ENCODE measurements at regions not wholly inside any gene's neighbourhood (a gene's known extent, or its start where the extent isn't known, plus 50 kb on each side); places are given as distances from the start of the nearest gene placed in this dataset.

DNA sequence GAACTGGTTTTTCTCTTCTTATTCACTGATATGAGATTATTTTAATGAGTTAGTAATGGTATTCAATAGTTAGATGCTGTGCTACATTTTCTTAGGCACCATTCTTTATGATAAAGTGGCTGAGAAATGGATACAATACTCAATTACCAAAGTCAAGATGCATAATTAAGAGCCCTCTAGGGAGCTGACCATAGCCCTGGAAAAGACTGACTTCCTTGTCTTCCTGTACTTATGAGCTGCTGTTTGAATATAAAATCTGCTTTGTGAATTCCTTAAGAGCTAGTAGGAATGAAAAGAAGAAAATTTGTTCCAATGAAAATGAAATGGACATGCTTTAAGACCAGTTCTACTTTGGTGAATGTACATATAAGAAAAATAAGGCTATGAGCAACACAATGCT lies 452.3 kb downstream of the KCNA4 start:
- Histone ChIP-seq H3K4me3 (ENCODE audit: low read depth, low read length) (no peak overlapping the region), H3K36me3 (ENCODE audit: control insufficient read depth, insufficient read depth, low read length) (no peaks in the 10 kb centered on the region), H3K27me3 (ENCODE audit: control insufficient read depth, insufficient read depth, low read length) (no peaks in the 10 kb centered on the region)
- no peak for DNase-seq (ENCODE audit: low read depth)
- TF ChIP-seq, protein P1, sequence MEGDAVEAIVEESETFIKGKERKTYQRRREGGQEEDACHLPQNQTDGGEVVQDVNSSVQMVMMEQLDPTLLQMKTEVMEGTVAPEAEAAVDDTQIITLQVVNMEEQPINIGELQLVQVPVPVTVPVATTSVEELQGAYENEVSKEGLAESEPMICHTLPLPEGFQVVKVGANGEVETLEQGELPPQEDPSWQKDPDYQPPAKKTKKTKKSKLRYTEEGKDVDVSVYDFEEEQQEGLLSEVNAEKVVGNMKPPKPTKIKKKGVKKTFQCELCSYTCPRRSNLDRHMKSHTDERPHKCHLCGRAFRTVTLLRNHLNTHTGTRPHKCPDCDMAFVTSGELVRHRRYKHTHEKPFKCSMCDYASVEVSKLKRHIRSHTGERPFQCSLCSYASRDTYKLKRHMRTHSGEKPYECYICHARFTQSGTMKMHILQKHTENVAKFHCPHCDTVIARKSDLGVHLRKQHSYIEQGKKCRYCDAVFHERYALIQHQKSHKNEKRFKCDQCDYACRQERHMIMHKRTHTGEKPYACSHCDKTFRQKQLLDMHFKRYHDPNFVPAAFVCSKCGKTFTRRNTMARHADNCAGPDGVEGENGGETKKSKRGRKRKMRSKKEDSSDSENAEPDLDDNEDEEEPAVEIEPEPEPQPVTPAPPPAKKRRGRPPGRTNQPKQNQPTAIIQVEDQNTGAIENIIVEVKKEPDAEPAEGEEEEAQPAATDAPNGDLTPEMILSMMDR (IDR thresholded peaks at IDR 0.05; ENCODE audit: insufficient read depth, low read depth, low read length): no peak
- CTCF ChIA-PET: no interaction called here
- POLR2A ChIA-PET: no interaction called here

DNA sequence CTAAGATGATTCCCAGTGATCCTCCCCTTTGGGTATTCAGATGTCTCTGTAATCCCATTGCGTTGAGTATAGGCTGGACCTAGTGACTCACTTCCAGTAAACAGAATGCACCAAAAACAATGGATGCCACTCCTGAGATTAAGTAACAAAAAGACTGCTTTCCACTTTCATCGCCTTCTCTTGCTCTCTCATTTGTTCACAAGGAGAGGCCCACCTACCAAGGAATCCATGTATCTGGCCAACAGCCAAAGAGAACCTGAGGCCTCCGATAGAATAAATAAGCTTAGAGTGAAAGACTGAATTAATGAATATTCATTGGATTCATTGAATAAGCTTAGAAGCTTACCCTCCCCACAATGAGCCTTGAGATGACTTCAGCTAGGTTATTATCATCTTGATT lies 454.6 kb downstream of the KCNA4 start:
- Histone ChIP-seq H3K4me3 (ENCODE audit: low read depth, low read length) (no peak overlapping the region), H3K27me3 (ENCODE audit: control insufficient read depth, insufficient read depth, low read length) (no peaks in the 10 kb centered on the region), H3K36me3 (ENCODE audit: control insufficient read depth, insufficient read depth, low read length) (no peaks in the 10 kb centered on the region)
- CTCF ChIA-PET: no interaction called here
- no peak for DNase-seq (ENCODE audit: low read depth)
- TF ChIP-seq, protein P1 (IDR thresholded peaks at IDR 0.05; ENCODE audit: insufficient read depth, low read depth, low read length): no peak
- POLR2A ChIA-PET: no interaction called here

DNA sequence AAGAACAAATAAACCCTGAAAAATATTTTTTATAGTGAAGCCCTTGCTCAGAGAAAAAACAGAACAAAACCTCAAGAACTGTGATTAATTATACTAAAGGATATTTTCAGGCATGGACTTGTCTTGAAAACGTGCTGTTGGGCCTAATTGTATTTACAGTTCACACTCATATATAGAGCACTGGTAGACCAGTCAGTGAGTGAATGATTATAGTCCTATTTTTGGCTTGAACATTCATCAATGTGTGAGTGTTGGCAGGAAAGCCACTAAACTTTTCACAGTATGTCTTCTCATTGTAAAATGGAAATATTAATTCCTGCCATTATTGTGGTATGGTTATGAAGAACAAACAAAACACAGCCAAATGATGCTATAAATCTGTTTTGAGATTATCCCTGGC lies 462.8 kb downstream of the KCNA4 start:
- ChIA-PET CTCF (no interaction called here), POLR2A (no interaction called here)

DNA sequence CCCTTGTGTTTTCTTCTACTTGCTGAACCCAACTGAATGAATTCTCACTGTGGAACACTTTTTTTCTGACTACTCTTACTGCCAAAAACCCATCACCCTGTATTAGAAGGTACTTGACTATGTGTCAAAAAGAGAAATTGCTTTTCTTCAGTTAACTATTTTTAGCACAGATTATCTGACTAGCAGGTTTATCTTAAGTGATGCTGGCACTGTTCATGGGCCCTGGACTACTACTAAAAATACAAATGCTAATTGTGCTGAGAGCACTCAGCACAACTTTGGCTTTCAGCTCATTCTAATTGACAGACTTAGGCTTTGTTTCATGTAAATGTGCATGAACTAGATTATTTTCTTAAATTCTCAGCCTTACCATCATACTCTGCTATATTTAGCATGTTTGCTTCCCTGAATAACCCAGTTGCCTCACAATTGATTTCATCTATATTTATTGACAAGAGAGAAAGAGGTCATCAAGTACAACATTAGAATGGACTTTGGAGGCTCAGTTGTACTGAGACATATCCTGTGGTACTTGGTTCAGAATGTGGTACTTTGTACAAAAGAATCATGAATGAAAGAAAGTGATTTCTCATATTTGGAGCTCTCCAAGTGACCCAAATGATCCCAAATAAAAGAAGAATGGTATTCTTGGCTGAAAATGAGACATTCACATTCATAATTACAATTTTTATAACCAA lies 478.3 kb downstream of the KCNA4 start:
- Histone ChIP-seq H3K27me3 (ENCODE audit: control insufficient read depth, insufficient read depth, low read length) (no peaks in the 10 kb centered on the region), H3K36me3 (ENCODE audit: control insufficient read depth, insufficient read depth, low read length) (no peaks in the 10 kb centered on the region), H3K4me3 (ENCODE audit: low read depth, low read length) (no peak overlapping the region)
- CTCF ChIA-PET: interaction anchor here (1.0 kb wide), 1 partner anchor 58 kb away, joined by 3 read pairs; no protein-coding TSS in a partner anchor
- no peak for DNase-seq (ENCODE audit: low read depth)
- POLR2A ChIA-PET: no interaction called here
- TF ChIP-seq, protein P1 (IDR thresholded peaks at IDR 0.05; ENCODE audit: insufficient read depth, low read depth, low read length): no peak

More for the DNA sequence above, 462.8 kb downstream of the KCNA4 start:
- DNase-seq (ENCODE audit: low read depth): no peak
- Histone ChIP-seq H3K27me3 (ENCODE audit: control insufficient read depth, insufficient read depth, low read length) (no peaks in the 10 kb centered on the region), H3K36me3 (ENCODE audit: control insufficient read depth, insufficient read depth, low read length) (no peaks in the 10 kb centered on the region), H3K4me3 (ENCODE audit: low read depth, low read length) (no peak overlapping the region)
- TF ChIP-seq, protein P1 (IDR thresholded peaks at IDR 0.05; ENCODE audit: insufficient read depth, low read depth, low read length): no peak

DNA sequence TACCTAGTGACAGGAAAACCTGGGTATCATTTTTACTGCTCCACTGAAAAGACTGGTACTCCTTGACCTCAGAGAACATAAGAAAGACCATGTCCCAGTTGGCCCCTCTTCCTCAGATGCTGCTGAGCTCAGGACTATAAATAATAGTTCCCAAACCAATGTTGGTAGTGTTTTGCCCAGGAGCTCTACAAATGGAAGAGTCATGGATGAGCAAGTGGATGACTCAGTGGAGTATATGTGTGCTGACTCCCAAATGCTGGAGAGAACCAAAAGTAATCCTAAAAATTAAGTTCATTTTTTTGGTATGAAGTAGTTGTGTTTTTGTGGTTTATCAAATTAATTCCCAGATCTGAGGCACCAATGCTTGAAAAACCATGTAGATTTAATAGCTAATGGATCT lies 482.0 kb downstream of the KCNA4 start:
- no peaks in the 10 kb centered on the region for H3K27me3 ChIP-seq (ENCODE audit: control insufficient read depth, insufficient read depth, low read length)
- H3K36me3 ChIP-seq (ENCODE audit: control insufficient read depth, insufficient read depth, low read length): no peaks in the 10 kb centered on the region
- no peak for DNase-seq (ENCODE audit: low read depth)
- ChIA-PET CTCF (no interaction called here), POLR2A (no interaction called here)
- H3K4me3 ChIP-seq (ENCODE audit: low read depth, low read length): no peak overlapping the region
- TF ChIP-seq, protein P1 (IDR thresholded peaks at IDR 0.05; ENCODE audit: insufficient read depth, low read depth, low read length): no peak
